ENCODE measurements at regions not wholly inside any gene's neighbourhood (a gene's known extent, or its start where the extent isn't known, plus 50 kb on each side); places are given as distances from the start of the nearest gene placed in this dataset.
A peak's percentile ranks its signal among the peaks of the same experiment; 100 is the strongest.

- no TSS peak for BruUV-seq (replicated peaks)
- H3K4me3 ChIP-seq (ENCODE audit: low read depth in 2 of 2, low read length in 2 of 2): no peak overlapping the region
- H3K9me3 ChIP-seq (ENCODE audit: control insufficient read depth, insufficient read depth, low read depth, low read length): no peaks in the 10 kb centered on the region
- no peak overlapping the region for H3K27ac ChIP-seq (ENCODE audit: low read length)
- no peaks in the 10 kb centered on the region for H3K4me1 ChIP-seq (ENCODE audit: control insufficient read depth, insufficient read depth, low read length)
- DNase-seq (ENCODE audit: low read depth, low spot score) (no peak), ATAC-seq (no peak)
- CTCF ChIA-PET: no interaction called here
- peaks cover 27% of the 10 kb centered on the region for H3K27me3 ChIP-seq (ENCODE audit: control insufficient read depth, insufficient read depth, low read length)
- intact Hi-C loops (cut with micrococcal nuclease; ENCODE audit: unreplicated experiment): loop anchor here (10.0 kb wide), 1 partner anchor 805 kb away; no protein-coding TSS in a partner anchor
- no peaks in the 10 kb centered on the region; the same call in 1 of the 2 replicates for H3K36me3 ChIP-seq (ENCODE audit: control insufficient read depth, insufficient read depth, low read length)
- TF ChIP-seq POLR2AphosphoS5 (IDR thresholded peaks at IDR 0.05; ENCODE audit: low read depth, low read length) (no peak), CTCF (IDR thresholded peaks at IDR 0.05) (no peak)
- in situ Hi-C loops (cut with HindIII; ENCODE audit: low pct_unique_long_range_greater_than_20kb, low sequenced_read_pairs): no loop called here
- POLR2A ChIA-PET: no interaction called here
Observed at GRCh38 chrX:110440016-110440805, 81.6 kb downstream of the RTL9 start.

GRCh38 chrX:110442635-110443034 lies 84.0 kb downstream of the RTL9 start:
- H3K27ac ChIP-seq (ENCODE audit: low read length): no peak overlapping the region
- no peak overlapping the region for H3K4me3 ChIP-seq (ENCODE audit: low read depth in 2 of 2, low read length in 2 of 2)
- peaks cover 30% of the 10 kb centered on the region for H3K27me3 ChIP-seq (ENCODE audit: control insufficient read depth, insufficient read depth, low read length)
- intact Hi-C loops (cut with micrococcal nuclease; ENCODE audit: unreplicated experiment): loop anchor here (10.0 kb wide), 1 partner anchor 802 kb away; no protein-coding TSS in a partner anchor
- DNase-seq (ENCODE audit: low read depth, low spot score): no peak
- H3K36me3 ChIP-seq (ENCODE audit: control insufficient read depth, insufficient read depth, low read length): no peaks in the 10 kb centered on the region; the same call in 1 of the 2 replicates
- no peaks in the 10 kb centered on the region for H3K4me1 ChIP-seq (ENCODE audit: control insufficient read depth, insufficient read depth, low read length)
- ChIA-PET CTCF (no interaction called here), POLR2A (no interaction called here)
- no TSS peak for BruUV-seq (replicated peaks)
- peak; percentile 69; the same call in 1 of the 2 replicates for ATAC-seq
- H3K9me3 ChIP-seq (ENCODE audit: control insufficient read depth, insufficient read depth, low read depth, low read length): no peaks in the 10 kb centered on the region
- peak; percentile 35 for TF ChIP-seq CTCF (IDR thresholded peaks at IDR 0.05)
- no peak for TF ChIP-seq TCF7L2 (IDR thresholded peaks at IDR 0.05; ENCODE audit: low read depth, low read length)
- TF ChIP-seq POLR2AphosphoS5 (IDR thresholded peaks at IDR 0.05; ENCODE audit: low read depth, low read length): no peak
- in situ Hi-C loops (cut with HindIII; ENCODE audit: low pct_unique_long_range_greater_than_20kb, low sequenced_read_pairs): no loop called here

DNA sequence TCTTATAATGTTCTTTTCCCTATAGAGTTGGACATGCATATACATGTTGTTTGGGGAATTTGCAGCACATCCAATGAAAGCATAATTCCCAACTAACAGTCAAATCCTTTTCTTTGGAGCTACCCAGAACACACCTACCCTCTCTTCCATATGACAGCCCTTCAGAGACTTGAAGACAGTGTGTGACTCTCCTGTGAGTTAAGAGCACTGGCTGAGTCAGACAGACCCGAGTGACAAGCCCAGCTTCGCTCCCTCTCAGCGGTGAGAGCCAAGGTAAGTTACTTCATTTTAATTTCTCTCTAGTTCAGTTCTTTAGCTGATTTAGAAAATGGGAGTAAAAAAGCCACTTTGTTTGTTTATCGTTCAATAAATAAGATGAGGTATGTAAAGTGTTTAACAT lies 86.3 kb downstream of the RTL9 start:
- TF ChIP-seq POLR2AphosphoS5 (IDR thresholded peaks at IDR 0.05; ENCODE audit: low read depth, low read length): no peak
- no peak for TF ChIP-seq SIN3A (IDR thresholded peaks at IDR 0.05; ENCODE audit: borderline replicate concordance, insufficient read depth, low read depth, low read length)
- TF ChIP-seq, protein P1, sequence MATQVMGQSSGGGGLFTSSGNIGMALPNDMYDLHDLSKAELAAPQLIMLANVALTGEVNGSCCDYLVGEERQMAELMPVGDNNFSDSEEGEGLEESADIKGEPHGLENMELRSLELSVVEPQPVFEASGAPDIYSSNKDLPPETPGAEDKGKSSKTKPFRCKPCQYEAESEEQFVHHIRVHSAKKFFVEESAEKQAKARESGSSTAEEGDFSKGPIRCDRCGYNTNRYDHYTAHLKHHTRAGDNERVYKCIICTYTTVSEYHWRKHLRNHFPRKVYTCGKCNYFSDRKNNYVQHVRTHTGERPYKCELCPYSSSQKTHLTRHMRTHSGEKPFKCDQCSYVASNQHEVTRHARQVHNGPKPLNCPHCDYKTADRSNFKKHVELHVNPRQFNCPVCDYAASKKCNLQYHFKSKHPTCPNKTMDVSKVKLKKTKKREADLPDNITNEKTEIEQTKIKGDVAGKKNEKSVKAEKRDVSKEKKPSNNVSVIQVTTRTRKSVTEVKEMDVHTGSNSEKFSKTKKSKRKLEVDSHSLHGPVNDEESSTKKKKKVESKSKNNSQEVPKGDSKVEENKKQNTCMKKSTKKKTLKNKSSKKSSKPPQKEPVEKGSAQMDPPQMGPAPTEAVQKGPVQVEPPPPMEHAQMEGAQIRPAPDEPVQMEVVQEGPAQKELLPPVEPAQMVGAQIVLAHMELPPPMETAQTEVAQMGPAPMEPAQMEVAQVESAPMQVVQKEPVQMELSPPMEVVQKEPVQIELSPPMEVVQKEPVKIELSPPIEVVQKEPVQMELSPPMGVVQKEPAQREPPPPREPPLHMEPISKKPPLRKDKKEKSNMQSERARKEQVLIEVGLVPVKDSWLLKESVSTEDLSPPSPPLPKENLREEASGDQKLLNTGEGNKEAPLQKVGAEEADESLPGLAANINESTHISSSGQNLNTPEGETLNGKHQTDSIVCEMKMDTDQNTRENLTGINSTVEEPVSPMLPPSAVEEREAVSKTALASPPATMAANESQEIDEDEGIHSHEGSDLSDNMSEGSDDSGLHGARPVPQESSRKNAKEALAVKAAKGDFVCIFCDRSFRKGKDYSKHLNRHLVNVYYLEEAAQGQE (IDR thresholded peaks at IDR 0.05; ENCODE audit: insufficient read depth in 1 of 2, low read depth in 2 of 2, low read length in 1 of 2): no peak
- ChIA-PET POLR2A (no interaction called here), CTCF (no interaction called here)
- intact Hi-C loops (cut with micrococcal nuclease; ENCODE audit: unreplicated experiment): loop anchor here (10.0 kb wide), 1 partner anchor 800 kb away; no protein-coding TSS in a partner anchor
- BruUV-seq (replicated peaks): no TSS peak
- in situ Hi-C loops (cut with HindIII; ENCODE audit: low pct_unique_long_range_greater_than_20kb, low sequenced_read_pairs): no loop called here
- ATAC-seq (no peak), DNase-seq (ENCODE audit: low read depth, low spot score) (no peak)
- Histone ChIP-seq H3K27me3 (ENCODE audit: control insufficient read depth, insufficient read depth, low read length) (peaks cover 27% of the 10 kb centered on the region), H3K36me3 (ENCODE audit: control insufficient read depth, insufficient read depth, low read length) (no peaks in the 10 kb centered on the region; the same call in 1 of the 2 replicates), H3K4me3 (ENCODE audit: low read depth in 2 of 2, low read length in 2 of 2) (no peak overlapping the region), H3K9me3 (ENCODE audit: control insufficient read depth, insufficient read depth, low read depth, low read length) (no peaks in the 10 kb centered on the region), H3K4me1 (ENCODE audit: control insufficient read depth, insufficient read depth, low read length) (no peaks in the 10 kb centered on the region), H3K27ac (ENCODE audit: low read length) (no peak overlapping the region)

Measured in Panc1 (cell line).